GM12873 (cell line): ENCODE measurements at regions not wholly inside any gene's neighbourhood (a gene's known extent, or its start where the extent isn't known, plus 50 kb on each side); places are given as distances from the start of the nearest gene placed in this dataset.

Experiments used
- TF ChIP-seq, protein P1 (sequence below): IDR thresholded peaks from 2 replicates; pipeline ENCODE4 v1.5.1; 2012; ENCODE audit warnings: low read depth, mild to moderate bottlenecking, moderate library complexity, low read length, control low read depth; ENCODE audit not compliant: insufficient read depth; ENCODE audit errors: missing control alignments

DNA sequence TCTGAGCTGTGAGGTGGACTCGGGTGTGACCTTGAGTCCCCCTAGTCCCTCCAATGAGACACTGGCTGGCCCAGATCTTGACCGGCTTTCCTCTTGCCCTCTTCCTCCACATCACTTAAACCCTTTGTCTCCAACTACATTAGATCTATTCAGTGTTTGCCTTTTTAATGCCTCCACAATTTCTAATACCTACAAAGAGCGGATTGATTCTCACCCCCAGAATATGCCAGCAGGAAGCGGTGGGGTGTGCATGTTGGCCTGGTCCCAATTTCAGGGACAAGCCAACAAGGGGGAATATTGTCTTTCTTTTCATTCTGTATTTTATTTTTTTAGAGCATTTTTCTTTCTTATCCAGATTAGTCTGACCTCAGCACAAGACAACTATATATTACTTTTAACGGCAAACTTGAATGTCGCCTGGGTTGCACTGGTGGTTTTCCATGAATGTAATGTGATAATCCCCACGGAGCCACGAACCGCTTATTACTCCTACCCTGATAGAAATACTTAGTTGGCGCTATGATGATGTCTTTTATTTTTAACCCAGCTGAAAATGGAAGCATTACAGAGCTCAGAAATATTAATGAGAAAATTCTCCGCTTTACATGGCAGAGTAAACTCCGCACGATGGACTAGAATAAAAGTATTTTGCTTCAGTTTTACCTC is 68.5 kb upstream of the MYO10 start:
- TF ChIP-seq, protein P1, sequence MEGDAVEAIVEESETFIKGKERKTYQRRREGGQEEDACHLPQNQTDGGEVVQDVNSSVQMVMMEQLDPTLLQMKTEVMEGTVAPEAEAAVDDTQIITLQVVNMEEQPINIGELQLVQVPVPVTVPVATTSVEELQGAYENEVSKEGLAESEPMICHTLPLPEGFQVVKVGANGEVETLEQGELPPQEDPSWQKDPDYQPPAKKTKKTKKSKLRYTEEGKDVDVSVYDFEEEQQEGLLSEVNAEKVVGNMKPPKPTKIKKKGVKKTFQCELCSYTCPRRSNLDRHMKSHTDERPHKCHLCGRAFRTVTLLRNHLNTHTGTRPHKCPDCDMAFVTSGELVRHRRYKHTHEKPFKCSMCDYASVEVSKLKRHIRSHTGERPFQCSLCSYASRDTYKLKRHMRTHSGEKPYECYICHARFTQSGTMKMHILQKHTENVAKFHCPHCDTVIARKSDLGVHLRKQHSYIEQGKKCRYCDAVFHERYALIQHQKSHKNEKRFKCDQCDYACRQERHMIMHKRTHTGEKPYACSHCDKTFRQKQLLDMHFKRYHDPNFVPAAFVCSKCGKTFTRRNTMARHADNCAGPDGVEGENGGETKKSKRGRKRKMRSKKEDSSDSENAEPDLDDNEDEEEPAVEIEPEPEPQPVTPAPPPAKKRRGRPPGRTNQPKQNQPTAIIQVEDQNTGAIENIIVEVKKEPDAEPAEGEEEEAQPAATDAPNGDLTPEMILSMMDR = no peak

GRCh38 chr5:17005107-17005828 is 69.2 kb upstream of the MYO10 start:
- TF ChIP-seq, protein P1 = no peak

DNA sequence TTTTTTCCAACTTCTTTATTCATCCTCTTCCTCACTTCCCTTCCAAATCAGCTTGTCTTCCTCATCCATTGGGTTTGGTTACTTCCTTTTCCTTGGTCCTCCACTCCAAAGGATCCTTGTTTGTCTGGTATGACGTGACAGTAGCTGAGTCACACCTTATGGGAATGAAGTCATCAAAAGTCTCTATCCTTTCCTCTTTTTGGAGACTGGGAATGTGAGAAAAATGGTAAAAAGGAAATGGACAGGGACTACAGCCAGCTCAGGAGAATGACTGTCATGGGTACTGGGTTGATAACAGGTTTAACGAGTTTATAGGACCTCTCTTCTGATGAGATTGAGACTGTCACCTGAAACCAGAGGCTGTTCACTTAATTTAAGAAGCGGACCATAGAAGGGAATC is 76.2 kb upstream of the MYO10 start:
- TF ChIP-seq, protein P1 = no peak

DNA sequence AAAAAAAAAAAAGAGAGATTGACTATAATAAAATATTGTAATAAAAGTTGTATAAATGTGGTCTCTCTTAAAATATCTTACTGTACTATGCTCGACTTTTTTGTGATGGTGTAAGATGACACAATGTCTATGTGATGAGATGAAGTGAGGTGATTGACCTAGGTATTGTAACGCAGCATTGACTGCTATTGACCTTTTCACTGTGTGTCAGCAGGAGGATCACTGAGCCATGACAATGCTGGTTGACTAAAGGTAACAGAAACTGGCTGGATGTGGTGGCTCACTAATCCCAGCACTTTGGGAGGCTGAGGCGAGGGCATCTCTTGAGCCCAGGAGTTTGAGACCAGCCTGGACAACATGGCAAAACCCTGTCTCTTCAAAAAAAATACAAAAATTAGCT is 78.6 kb upstream of the MYO10 start:
- TF ChIP-seq, protein P1 = no peak

DNA sequence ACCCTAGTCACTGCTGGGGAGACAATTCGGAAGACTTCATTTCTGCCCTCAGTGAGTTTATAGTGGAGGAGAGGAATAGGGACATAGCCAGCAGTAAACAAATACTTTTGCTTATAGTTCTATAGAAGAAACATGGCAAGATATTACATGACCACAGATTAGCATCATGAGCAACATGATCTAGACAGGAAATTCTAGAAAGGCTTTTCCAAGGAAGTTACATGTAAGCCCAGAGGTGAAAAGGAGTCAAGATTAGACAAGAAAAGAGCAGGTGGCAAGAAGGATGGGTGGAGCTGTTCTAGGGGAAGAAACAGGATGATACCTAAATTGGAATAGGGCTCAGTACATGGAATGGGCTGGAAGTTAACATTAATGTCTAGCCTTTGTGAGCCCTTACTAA is 82.8 kb upstream of the MYO10 start:
- TF ChIP-seq, protein P1 = no peak

GRCh38 chr5:17019324-17019723 is 83.2 kb upstream of the MYO10 start:
- TF ChIP-seq, protein P1 = no peak

DNA sequence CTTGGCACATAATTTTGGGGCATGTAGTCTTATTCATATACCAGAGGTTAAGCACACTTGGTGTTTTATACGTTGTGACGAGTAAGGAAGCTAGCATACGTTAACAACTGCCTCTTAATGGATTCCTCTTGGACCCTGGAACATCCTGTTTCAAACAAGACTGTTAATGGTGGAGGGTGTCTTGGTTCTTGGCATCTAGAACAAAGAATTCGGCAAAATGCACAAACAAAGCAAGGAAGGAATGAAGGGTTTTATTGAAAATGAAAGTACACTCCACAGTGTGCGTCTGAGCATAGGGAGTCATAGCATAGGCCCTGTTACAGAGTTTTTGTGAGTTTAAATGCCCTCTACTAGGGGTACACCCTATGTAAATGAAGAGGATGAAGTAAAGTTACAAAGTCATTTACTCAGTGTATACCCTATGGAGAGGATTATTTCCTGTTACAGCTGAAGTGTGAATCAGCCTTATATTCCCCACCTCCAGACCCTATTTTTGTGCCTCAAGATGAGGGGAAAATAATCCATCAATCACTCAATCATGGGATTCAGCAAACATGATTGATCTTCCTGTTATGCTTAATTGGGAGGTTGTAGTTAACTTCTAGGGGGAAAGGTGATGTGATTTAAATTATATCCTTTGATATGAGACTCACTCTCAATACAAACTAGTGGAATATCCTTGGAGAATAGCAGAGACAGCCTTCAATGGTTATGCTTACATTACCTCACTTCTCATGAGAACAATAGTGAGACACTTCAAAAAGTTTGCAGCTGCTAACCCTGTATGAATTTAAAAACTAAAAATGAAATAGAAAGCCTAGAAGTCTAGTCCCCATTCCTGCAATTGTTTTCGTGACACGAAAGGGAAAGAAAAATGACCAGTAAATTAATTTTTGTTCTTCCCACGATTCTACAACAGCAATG is 84.9 kb upstream of the MYO10 start:
- TF ChIP-seq, protein P1 = no peak
